HG03280 (cell line): ENCODE measurements at regions not wholly inside any gene's neighbourhood (a gene's known extent, or its start where the extent isn't known, plus 50 kb on each side); places are given as distances from the start of the nearest gene placed in this dataset.

ENCODE experiments used
- ATAC-seq: cut with Tn5 transposase; IDR thresholded peaks from one replicate; pipeline ENCODE4 v1.9.1; 2021; ENCODE audit warnings: mild to moderate bottlenecking, moderate library complexity; ENCODE audit not compliant: unreplicated experiment

DNA sequence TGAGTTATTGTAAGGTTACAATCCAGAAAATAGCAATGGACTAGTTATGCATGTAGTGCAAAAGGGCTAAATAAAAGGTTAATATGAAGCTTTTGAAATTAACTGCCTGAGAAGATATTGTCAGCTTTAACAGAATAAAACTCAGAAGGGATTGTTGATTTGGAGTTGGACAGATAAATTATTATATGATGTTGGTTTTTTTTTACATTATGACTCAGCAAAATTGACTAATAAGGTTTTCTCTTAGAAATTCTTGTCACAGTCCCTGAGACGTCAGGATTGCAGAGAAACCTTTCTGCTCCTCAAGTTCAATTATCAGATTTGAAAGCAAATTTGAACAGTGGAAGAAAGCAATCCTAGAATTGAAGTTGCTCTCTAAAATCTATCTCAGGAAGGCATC, 946.9 kb downstream of the CBLN2 start:
- ATAC-seq, result no peak

DNA sequence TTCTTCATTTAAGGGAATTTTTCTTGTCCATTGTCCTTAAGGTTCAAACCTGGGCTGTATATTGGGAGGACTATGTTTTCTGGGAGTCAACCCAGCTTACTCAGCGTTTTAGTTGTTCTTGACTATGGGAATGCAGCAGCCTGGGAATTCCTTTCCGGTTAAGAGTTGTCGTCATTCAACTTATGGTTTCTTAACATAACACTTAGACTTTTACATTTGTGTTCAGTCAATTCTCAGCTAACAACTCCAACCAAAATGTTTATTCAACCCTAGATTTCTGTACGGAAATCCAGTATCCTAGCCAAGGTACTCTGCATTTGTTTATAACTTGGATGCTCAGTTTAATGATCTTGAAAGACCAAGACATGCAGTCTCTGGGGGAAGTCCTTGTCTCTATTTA, 960.9 kb downstream of the CBLN2 start:
- no peak for ATAC-seq

DNA sequence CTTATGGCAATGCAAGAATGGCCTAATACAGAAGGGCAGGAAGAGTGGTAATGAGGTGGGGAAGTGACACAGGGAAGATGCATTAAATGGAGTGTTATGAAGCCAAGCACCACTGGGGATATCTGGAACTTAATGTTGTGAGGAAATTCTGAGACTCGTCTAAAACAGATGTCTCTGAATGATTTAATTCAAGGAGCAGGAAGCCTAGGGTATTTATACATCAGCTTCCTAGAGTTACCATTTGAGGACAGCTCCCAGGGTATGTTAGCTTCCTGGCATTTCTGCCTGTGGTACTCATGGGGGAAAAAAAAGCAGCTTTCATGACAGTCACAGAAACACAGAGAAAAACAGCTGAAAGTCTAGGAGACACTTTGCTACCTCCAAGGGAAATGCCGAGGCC, 989.5 kb downstream of the CBLN2 start:
- no peak for ATAC-seq

DNA sequence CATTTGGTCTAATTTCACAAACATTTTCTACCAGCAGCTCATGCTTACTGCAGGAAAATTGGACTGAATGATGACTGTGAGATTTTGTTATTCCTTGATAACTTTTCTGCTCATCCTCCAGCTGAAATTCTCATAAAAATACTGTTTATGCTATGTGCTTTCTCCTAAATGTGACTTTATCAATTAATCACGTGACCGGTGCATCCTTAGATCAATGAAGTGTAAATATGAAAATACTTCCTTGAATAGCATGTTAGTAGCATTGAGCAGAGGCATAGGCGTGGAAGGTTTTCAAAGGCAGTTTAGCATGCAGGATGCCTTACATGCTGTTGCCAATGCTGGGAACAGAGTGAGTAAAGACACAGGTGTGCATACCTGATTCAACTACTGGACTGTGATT, 1002.5 kb downstream of the CBLN2 start:
- no peak for ATAC-seq

DNA sequence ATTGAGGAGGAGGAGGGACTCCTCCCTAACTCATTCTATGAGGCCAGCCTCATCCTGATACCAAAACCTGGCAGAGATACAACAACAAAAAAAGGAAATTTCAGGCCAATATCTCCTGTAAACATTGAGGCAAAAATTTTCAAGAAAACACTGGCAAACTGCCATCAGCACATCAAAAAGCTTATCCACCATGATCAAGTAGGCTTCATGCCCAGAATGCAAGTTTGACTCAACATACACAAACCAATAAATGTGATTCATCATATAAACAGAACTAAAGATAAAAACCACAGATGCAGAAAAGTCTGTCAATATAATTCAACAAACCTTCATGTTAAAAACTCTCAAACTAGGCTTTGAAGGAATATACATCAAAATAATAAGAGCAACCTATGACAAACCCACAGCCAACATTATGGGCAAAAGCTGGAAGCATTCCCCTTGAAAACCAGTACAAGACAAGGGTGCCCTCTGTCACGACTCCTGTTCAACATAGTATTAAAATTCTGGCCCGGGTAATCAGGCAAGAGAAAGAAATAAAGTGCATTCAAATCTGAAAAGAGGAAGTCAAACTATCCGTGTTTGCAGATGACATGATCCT, 1014.3 kb downstream of the CBLN2 start:
- no peak for ATAC-seq

DNA sequence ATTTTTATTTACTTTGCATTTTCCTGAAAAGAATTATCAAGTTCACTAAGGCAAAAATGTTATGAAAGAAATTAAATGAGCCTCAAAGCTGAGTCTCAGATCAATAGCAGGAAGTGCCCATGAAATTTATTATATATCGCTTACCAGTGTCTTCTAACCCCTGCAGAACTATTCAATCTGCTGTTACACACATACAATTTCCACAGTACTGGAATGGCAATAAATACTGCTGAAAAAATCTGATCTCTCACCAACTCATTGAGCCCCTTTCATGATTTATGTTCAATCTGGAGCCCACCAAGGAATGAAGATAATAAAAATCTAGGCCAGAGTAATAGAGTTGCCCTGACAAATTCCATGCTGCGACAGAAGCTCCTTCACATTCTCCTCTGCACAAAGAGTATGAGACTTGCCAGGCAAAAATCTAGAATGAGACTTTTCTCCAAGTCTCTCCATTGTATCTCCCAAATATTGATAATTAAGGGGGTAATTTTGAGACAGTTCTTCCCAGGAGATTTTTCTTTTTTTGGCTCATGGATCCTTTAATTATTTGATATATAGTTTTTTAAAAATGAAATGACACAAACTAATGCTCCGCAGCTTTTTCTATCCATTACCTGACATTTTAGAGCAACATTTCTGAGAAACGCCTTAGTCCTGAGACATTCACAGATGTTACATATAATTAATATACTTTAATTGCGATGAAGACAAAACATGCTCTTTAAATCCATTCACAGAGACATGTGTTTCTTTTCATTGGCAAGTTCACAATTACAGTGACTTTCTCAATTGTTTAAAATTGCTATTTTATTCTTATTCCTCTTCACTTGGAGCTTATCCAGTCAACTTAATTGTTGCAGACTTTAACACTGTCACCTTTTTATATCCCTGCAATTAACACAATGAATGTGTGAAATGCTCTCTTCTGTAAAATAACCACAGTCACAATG, 1020.4 kb downstream of the CBLN2 start:
- ATAC-seq, result no peak

DNA sequence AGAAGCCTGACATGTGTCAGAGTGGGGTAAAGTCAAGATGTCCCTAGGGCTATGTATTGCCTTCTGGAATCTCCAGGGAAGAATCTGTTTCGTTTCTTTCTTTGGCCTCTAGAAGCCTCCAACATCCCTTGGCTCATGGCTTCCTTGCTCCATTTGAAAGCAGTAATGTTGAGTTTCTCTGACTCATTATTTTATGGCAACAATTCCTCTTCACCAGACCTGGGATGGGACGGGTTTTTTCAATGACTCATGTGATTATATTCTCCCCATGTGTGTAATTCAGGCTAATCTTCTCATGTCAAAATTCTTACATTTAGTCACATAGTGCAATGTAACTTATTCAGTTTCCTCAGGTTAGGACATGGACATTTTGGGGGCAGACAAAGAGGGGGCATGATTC, 1038.6 kb downstream of the CBLN2 start:
- no peak for ATAC-seq

DNA sequence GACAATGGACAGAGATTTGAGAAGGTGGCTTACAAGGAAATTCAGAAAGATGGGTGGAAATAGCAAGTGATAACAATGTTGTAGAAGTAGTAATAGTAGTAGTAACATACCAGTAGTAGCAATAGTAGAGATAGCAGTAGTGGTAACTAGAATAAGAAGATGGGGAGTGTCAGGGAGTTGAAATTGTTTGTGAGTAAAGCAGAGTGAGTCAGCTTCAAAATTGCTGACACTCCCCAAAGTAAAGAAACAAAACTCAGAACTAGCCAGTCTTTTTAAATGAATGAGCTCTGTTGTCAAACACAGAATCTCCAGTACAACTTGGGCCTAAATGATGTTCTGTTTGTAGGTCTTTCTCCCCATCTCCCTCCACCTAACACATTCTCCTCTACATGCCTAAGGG, 1040.9 kb downstream of the CBLN2 start:
- ATAC-seq, result no peak

DNA sequence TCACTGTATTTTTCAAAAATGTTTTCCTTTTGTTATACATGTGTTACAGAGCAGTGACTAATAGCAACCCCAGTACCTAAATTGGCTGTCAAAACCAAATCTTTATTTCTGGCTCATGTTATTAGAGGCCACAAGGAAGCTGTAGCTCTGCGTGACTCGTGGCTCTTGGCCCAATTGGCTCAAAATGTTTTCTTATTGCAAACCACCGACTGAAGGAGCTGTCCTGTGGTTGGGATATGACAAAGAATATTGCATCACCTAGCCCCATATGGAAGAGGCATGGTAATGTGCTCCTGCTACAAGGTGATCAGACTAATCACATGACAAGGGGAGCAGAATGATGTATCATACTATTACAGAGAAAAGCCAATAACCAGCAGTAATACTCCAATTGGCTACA, 1058.5 kb downstream of the CBLN2 start:
- ATAC-seq, result no peak

DNA sequence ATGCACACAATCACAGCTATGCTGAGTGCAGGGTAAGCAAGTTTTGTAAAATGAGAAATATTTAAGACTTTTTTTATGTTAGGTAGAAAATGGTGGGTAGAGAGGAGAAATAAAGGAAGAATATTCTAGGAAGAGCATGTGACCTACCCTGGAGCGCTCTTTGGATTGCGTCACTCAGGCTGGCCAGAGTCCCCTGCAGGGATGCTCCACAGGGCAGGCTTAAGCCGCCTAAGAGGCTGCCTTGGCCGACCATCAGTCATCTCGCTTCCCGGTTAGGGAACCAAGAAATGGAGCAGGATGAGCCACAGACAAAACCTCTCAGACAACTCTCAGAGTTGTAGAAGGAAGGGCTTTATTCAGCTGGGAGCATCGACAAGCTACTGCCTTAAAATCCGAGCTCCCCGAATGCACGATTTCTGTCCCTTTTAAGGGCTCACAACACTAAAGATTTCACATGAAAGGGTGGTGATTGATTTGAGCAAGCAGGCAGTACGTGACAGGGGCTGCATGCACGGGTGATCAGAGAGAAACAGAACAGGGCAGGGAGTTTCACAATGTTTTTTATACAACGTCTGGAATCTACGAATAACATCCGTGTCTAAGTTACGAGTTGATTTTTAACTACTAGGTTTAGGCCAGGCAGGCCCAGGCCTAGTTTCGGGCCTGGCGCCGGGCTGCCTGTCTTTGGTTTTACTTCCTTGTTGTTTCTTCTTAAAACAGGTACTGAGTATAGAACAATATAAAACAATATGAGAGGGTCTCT, 1072.0 kb downstream of the CBLN2 start:
- ATAC-seq, result no peak

DNA sequence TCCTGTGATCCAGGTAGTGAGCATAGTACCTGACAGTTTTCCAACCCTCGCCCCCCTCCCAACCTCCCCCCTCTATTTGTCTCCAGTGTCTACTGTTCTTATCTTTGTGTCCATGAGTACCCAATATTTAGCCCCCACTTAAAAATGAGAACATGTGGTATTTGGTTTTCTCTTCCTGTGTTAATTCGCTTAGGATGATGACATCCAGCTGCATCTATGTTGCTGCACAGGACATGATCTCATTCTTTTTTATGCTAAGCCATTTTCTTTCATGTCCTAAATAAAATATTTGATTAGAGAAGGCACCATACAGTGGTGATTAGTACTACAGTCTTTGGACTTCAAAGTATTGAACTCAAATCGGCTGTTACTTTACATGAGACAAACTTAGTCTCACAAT, 1087.9 kb downstream of the CBLN2 start:
- ATAC-seq, result no peak

DNA sequence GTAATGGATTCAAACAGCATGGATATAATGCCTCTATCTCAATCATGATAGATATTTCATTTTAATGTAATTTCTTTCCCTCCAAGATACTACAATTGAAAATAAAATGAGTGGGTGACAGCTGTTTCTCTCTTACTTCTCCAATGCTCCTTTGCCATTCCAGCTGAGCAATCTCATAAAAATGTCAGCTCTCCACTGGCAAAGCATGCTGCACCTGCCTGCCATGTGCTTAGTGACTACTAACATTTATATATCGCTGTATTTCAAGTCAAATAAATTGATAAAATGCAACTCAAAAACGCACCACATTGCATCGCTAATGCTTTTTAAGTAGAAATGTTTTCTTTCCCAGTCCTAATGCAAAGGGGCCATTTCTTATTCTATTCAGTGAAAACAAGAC, 1093.9 kb downstream of the CBLN2 start:
- ATAC-seq, result no peak

DNA sequence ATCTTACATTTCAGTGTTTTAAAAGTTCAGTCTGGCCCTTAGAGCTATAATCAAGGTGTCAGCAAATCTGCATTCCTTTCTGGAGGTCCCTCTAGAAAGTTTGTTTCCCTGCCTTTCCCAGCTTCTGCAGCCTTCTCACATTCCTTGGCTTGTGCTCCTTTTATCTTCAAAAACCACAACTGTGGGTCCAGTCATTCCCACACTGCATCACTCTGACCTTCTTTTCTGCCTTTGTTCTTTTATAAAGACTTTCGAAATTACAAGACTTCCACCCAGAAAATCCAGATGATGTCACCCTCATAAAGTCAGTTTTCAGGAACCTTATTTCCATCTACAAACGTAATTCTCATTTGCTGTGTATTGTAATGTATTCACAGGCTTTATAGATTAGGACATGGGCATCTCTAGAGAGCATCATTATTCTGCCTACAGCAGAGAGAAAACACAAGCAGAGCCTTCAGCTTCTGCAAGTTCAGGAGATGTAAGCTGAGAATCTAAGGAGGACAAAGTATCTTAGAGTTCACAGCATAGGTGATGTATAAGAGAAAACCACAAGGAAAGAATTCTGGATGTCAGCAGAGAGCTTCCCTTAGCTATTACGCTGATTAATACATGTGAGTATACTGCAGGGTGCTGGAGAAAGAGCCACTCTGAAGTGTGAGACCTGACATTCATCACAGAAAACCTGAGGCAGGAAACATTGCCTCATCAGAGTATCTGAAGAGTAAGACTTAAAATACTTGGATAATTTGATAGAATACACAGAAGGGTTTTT, 1100.2 kb downstream of the CBLN2 start:
- no peak for ATAC-seq

DNA sequence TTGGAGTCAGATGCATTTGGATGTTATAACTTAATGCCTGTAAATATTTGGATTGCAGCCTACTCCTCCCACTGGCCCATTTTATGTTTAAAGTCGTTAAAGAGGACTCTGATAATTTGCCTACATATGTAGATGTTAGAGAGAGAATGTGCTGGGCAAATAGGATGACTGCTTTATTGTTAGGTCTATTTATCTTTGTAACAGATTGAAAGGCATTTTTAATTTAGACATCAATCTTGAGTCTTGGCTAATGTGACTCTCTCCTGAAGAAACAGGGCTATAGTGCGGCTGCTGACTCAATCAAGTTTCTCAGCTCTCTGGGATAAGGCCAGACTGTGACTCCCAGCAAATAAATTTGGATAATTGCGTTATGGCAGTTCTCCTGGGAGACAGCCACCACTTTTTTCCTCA, 1101.4 kb downstream of the CBLN2 start:
- no peak for ATAC-seq

DNA sequence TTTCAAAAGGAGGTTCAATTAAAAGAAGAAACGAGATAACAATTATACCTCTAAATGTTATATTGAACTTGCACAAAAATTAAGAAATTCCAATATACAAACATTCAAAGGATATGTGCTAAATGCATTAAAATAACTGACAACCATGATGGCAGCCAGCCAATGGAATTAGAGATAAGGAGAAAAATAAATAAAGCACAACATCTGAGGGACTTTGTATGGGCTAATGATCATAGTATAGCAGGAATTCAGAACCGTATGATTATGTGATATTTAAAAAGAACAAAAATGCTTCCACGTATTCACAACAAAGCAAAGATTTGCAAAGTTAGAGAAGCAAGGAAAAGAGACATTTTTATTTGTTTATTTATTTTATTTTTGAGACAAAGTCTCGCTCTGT, 1103.0 kb downstream of the CBLN2 start:
- ATAC-seq, result no peak

DNA sequence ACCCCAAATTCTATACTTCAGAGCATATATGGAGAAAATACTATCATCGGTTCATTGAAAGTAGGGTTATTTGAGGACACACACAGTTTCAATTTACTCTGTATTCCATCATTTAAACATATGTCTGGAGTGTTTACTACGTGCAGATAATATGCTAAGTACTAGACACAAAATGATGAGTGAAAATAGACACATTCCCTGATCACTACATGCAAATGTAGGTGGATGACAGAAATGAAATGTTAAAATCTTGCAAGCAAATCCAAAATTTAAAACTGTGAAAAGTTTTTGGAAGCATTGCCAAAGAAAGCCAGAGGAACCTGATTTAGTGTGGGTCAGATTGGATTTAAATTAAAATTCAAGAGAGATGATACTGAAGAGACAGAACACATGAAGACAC, 1106.6 kb downstream of the CBLN2 start:
- ATAC-seq, result no peak

DNA sequence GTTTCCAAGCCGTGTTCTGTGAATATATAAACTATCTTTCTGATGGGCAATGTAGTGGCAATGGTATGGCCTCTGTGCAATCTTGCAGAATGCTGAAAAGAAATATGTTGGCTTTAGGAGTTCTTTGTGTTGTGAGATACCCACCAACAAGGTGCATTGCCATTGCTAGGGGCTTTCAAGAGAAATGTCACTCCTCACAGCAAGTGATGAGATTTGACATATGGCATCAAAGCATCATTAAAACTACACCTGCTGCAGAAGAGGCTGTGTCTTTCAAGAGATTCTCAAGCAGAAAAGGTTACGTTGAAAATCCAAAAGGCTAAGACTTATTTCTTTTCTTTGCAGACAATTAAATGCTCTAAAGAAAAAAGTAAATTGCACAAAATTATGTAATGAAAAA, 1110.8 kb downstream of the CBLN2 start:
- ATAC-seq, result no peak

DNA sequence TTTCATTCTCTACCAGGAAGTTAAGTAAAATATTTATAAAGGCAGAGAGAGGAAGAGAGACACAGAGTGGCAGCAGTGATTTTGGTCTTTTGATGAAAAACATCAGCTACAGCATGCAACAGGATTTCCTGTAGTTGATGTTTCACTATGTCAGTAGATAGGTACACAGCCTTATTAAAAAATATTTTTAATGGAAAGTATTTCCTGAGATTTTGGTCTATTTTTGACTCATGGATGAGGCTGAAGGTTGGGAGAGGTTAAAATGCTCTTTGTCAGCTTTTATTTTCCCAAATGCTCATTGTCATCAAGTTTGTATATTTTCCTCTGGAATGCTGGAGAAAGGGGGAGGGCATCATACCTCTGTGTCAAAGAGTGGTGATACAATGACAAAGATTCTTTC, 1112.5 kb downstream of the CBLN2 start:
- ATAC-seq, result no peak

DNA sequence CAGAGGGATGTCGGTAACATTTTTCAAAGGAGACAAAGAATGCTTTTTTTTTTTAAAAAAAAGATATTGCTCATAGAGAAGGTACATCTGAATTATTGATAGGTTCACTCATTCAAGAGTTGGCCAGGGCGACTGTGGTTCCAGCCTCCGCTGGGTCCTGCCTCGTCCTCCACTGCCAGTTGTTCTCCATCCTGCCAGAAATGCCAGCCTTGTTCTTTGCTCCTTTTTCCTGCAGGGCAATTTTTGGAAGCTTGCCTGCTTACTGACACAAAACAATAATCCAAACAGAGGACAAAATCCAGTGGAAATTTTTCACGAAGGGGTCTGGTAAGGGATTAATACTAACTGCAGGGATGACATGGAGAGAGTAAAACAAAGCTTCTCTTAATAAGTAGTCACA, 1113.0 kb downstream of the CBLN2 start:
- ATAC-seq, result no peak

DNA sequence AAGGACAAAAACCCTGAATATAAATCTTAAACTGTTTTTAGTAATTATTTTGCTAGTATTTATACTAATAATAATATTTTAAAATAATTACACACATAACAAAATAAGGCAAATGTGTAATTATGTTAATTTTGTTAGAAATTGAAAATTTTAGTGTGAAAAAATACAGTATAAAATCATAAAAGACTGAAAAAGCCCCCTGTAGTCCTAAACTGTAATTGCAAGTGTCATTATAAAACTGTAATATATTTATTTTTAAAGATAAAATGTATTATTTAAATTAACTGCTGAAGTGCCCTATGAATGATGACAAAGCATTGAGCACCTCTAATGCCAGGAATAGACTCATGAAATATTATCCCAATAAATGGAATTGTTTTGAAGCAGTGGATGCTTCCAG, 1117.7 kb downstream of the CBLN2 start:
- no peak for ATAC-seq

DNA sequence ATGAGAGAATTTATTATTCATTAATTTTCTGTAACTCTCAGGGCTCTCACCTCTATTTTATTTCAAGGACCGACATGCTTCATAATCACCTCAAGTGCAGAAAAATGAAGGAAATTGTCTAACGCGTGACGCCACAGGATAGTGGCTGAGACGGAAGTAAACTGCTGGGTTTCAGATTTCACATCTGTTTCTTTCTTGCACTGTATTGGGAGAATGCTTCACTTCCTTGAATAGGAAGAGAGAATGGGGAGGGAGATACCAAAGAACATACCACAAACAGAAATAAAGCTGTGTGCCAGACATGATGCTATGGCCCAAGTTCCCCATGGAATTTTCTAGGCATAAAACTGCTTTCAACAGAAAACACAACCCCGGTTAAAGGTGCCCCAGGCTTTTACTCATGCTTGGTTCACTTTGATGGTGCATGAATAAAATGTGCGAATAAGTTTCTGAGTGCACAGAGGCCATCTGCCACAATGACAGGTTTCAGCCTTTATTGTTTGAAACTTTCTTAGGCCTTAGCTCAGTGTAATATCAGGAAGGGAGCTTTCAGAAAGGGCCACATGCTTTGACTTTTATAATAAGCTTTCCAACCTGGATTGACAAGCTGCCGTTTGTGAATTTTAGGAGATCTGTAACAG, 1116.4 kb downstream of the SOCS6 start:
- ATAC-seq, result no peak
